ENCODE measurements at regions not wholly inside any gene's neighbourhood (a gene's known extent, or its start where the extent isn't known, plus 50 kb on each side); places are given as distances from the start of the nearest gene placed in this dataset.
A peak's percentile ranks its signal among the peaks of the same experiment; 100 is the strongest.
"Not testable (repeated sequence)": the region's sequence is repeated elsewhere in the genome, so short reads cannot be mapped to it uniquely, and the experiment has no call there.

GRCh38 chr4:158122501-158122900, 50.3 kb downstream of the GASK1B start:
- no peaks in the 10 kb centered on the region for H3K9me3 ChIP-seq
- TF ChIP-seq, protein P1, sequence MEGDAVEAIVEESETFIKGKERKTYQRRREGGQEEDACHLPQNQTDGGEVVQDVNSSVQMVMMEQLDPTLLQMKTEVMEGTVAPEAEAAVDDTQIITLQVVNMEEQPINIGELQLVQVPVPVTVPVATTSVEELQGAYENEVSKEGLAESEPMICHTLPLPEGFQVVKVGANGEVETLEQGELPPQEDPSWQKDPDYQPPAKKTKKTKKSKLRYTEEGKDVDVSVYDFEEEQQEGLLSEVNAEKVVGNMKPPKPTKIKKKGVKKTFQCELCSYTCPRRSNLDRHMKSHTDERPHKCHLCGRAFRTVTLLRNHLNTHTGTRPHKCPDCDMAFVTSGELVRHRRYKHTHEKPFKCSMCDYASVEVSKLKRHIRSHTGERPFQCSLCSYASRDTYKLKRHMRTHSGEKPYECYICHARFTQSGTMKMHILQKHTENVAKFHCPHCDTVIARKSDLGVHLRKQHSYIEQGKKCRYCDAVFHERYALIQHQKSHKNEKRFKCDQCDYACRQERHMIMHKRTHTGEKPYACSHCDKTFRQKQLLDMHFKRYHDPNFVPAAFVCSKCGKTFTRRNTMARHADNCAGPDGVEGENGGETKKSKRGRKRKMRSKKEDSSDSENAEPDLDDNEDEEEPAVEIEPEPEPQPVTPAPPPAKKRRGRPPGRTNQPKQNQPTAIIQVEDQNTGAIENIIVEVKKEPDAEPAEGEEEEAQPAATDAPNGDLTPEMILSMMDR (IDR thresholded peaks at IDR 0.05) = no peak
- no peak for TF ChIP-seq POLR2A (IDR thresholded peaks at IDR 0.05)
- TF ChIP-seq POLR2AphosphoS5 (IDR thresholded peaks at IDR 0.05) = no peak
- H3K4me3 ChIP-seq = no peak overlapping the region
- no peak for DNase-seq (ENCODE audit: low spot score in 2 of 2)
- H3K36me3 ChIP-seq = no peaks in the 10 kb centered on the region
- intact Hi-C loops (cut with DNase I; ENCODE audit: low total_unique reads) = no loop called here
- no peaks in the 10 kb centered on the region for H3K27me3 ChIP-seq
- no peaks in the 10 kb centered on the region for H3K4me1 ChIP-seq
- H3K27ac ChIP-seq = no peak overlapping the region

GRCh38 chr4:158121161-158121579, 51.7 kb downstream of the GASK1B start:
- peak in 1 of 2 donors; percentile 19 for DNase-seq (ENCODE audit: low spot score in 2 of 2)
- H3K4me1 ChIP-seq = no peaks in the 10 kb centered on the region
- H3K9me3 ChIP-seq = no peaks in the 10 kb centered on the region
- no peaks in the 10 kb centered on the region for H3K27me3 ChIP-seq
- no peak overlapping the region for H3K4me3 ChIP-seq
- TF ChIP-seq POLR2AphosphoS5 (IDR thresholded peaks at IDR 0.05) (peak in 1 of 3 donors; percentile 38), POLR2A (IDR thresholded peaks at IDR 0.05) (no peak)
- TF ChIP-seq, protein P1 (IDR thresholded peaks at IDR 0.05) = no peak
- intact Hi-C loops (cut with DNase I; ENCODE audit: low total_unique reads) = no loop called here
- H3K36me3 ChIP-seq = no peaks in the 10 kb centered on the region
- H3K27ac ChIP-seq = peak overlapping the region; percentile 48 to 61

DNA sequence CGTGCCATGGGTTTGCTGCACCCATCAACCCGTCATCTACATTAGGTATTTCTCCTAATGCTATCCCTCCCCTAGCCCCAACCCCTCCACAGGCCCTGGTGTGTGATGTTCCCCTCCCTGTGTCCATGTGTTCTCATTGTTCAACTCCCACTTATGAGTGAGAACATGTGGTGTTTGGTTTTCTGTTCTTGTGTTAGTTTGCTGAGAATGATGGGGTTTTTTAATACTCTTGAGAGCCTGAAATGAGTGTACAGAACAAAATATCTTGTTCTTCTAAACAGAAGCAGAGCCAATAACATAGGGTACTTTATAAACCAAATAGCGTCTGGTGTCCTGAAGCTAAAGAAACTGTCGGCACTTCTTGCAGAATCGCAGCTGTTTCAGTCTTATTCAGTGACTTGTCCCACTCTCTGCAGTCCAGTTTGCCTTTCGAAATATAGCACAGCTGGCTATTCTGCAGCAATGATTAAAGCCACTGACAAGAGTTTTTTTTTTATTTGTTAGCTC, 52.1 kb downstream of the GASK1B start:
- H3K27me3 ChIP-seq = not testable (repeated sequence)

DNA sequence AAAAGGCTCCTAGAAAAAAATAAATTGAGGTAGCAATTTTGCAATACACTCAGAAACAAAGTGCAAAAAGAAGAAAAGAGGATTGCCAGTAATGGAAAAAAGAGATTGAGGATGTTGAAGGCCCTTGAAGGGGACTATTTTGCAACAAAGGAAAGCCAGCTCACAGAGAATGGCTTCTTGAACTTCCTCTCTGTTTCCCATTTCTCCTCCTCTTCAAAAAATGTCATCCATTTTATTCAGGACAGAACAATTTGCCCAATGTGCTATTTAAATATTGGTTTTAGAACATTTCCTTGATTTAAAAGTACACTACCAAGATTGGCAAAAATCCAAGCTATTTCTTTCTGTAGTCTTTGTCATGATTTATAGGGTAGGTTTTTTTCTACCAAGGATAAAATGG, 60.2 kb downstream of the GASK1B start:
- Histone ChIP-seq H3K27me3 (no peaks in the 10 kb centered on the region), H3K36me3 (no peaks in the 10 kb centered on the region)
- TF ChIP-seq, protein P1 (IDR thresholded peaks at IDR 0.05) = no peak
- TF ChIP-seq POLR2A (IDR thresholded peaks at IDR 0.05) (no peak), POLR2AphosphoS5 (IDR thresholded peaks at IDR 0.05) (no peak)

More for the DNA sequence above, 52.1 kb downstream of the GASK1B start:
- DNase-seq (ENCODE audit: low spot score in 2 of 2) = peak in 1 of 2 donors; percentile 24
- intact Hi-C loops (cut with DNase I; ENCODE audit: low total_unique reads); H3K4me1 ChIP-seq; H3K4me3 ChIP-seq; H3K9me3 ChIP-seq; H3K36me3 ChIP-seq: not testable (repeated sequence)
- H3K27ac ChIP-seq = peak overlapping the region; percentile 20 to 57
- TF ChIP-seq, protein P1 (IDR thresholded peaks at IDR 0.05) = peak in 1 of 3 donors; percentile 13

GRCh38 chr4:158111241-158111640, 61.6 kb downstream of the GASK1B start:
- DNase-seq (ENCODE audit: low spot score in 2 of 2) = no peak
- Histone ChIP-seq H3K27me3 (no peaks in the 10 kb centered on the region), H3K4me3 (no peak overlapping the region), H3K4me1 (no peaks in the 10 kb centered on the region), H3K9me3 (no peaks in the 10 kb centered on the region), H3K36me3 (no peaks in the 10 kb centered on the region), H3K27ac (no peak overlapping the region)
- TF ChIP-seq POLR2AphosphoS5 (IDR thresholded peaks at IDR 0.05) (no peak), POLR2A (IDR thresholded peaks at IDR 0.05) (no peak)
- TF ChIP-seq, protein P1 (IDR thresholded peaks at IDR 0.05) = no peak
- intact Hi-C loops (cut with DNase I; ENCODE audit: low total_unique reads) = no loop called here

More for the DNA sequence above, 60.2 kb downstream of the GASK1B start:
- intact Hi-C loops (cut with DNase I; ENCODE audit: low total_unique reads) = no loop called here
- Histone ChIP-seq H3K4me1 (no peaks in the 10 kb centered on the region), H3K27ac (no peak overlapping the region), H3K4me3 (no peak overlapping the region), H3K9me3 (no peaks in the 10 kb centered on the region)
- no peak for DNase-seq (ENCODE audit: low spot score in 2 of 2)
